ENCODE measurements at regions not wholly inside any gene's neighbourhood (a gene's known extent, or its start where the extent isn't known, plus 50 kb on each side); places are given as distances from the start of the nearest gene placed in this dataset.

- DNase-seq (ENCODE audit: insufficient read length): no peak
- no peak for TF ChIP-seq TAF1 (IDR thresholded peaks at IDR 0.05; ENCODE audit: borderline replicate concordance, low read depth, low read length)
- TF ChIP-seq POLR2AphosphoS5 (IDR thresholded peaks at IDR 0.05; ENCODE audit: low read depth, low read length): no peak
- no peak for TF ChIP-seq POLR2A (IDR thresholded peaks at IDR 0.05; ENCODE audit: low read depth, low read length)
- FAIRE-seq: no peak
Observed at GRCh38 chr5:113866763-113867162, 353.3 kb downstream of the YTHDC2 start.

GRCh38 chr5:113869611-113870010, 356.1 kb downstream of the YTHDC2 start:
- no peak for FAIRE-seq
- DNase-seq (ENCODE audit: insufficient read length): no peak
- TF ChIP-seq POLR2AphosphoS5 (IDR thresholded peaks at IDR 0.05; ENCODE audit: low read depth, low read length) (no peak), TAF1 (IDR thresholded peaks at IDR 0.05; ENCODE audit: borderline replicate concordance, low read depth, low read length) (no peak), POLR2A (IDR thresholded peaks at IDR 0.05; ENCODE audit: low read depth, low read length) (no peak)

GRCh38 chr5:113871972-113872371, 358.5 kb downstream of the YTHDC2 start:
- no peak for FAIRE-seq
- TF ChIP-seq TAF1 (IDR thresholded peaks at IDR 0.05; ENCODE audit: borderline replicate concordance, low read depth, low read length) (no peak), POLR2A (IDR thresholded peaks at IDR 0.05; ENCODE audit: low read depth, low read length) (no peak), POLR2AphosphoS5 (IDR thresholded peaks at IDR 0.05; ENCODE audit: low read depth, low read length) (no peak)
- DNase-seq (ENCODE audit: insufficient read length): no peak

GRCh38 chr5:113875096-113875495, 361.6 kb downstream of the YTHDC2 start:
- DNase-seq (ENCODE audit: insufficient read length): no peak
- no peak for TF ChIP-seq POLR2A (IDR thresholded peaks at IDR 0.05; ENCODE audit: low read depth, low read length)
- no peak for TF ChIP-seq POLR2AphosphoS5 (IDR thresholded peaks at IDR 0.05; ENCODE audit: low read depth, low read length)
- TF ChIP-seq TAF1 (IDR thresholded peaks at IDR 0.05; ENCODE audit: borderline replicate concordance, low read depth, low read length): no peak
- no peak for FAIRE-seq

- no peak for TF ChIP-seq TAF1 (IDR thresholded peaks at IDR 0.05; ENCODE audit: borderline replicate concordance, low read depth, low read length)
- no peak for TF ChIP-seq POLR2AphosphoS5 (IDR thresholded peaks at IDR 0.05; ENCODE audit: low read depth, low read length)
- no peak for TF ChIP-seq POLR2A (IDR thresholded peaks at IDR 0.05; ENCODE audit: low read depth, low read length)
- DNase-seq (ENCODE audit: insufficient read length) (no peak), FAIRE-seq (no peak)
Observed at GRCh38 chr5:113891491-113891890, 378.0 kb downstream of the YTHDC2 start.

GRCh38 chr5:113896789-113897188, 383.3 kb downstream of the YTHDC2 start:
- no peak for FAIRE-seq
- no peak for DNase-seq (ENCODE audit: insufficient read length)
- TF ChIP-seq TAF1 (IDR thresholded peaks at IDR 0.05; ENCODE audit: borderline replicate concordance, low read depth, low read length) (no peak), POLR2AphosphoS5 (IDR thresholded peaks at IDR 0.05; ENCODE audit: low read depth, low read length) (no peak), POLR2A (IDR thresholded peaks at IDR 0.05; ENCODE audit: low read depth, low read length) (no peak)

GRCh38 chr5:113897748-113898147, 384.3 kb downstream of the YTHDC2 start:
- FAIRE-seq (no peak), DNase-seq (ENCODE audit: insufficient read length) (no peak)
- TF ChIP-seq POLR2AphosphoS5 (IDR thresholded peaks at IDR 0.05; ENCODE audit: low read depth, low read length): no peak

- DNase-seq (ENCODE audit: insufficient read length): no peak
- FAIRE-seq: no peak
- TF ChIP-seq TAF1 (IDR thresholded peaks at IDR 0.05; ENCODE audit: borderline replicate concordance, low read depth, low read length) (no peak), POLR2A (IDR thresholded peaks at IDR 0.05; ENCODE audit: low read depth, low read length) (no peak), POLR2AphosphoS5 (IDR thresholded peaks at IDR 0.05; ENCODE audit: low read depth, low read length) (no peak)
Observed at GRCh38 chr5:113900141-113900540, 386.6 kb downstream of the YTHDC2 start.

- DNase-seq (ENCODE audit: insufficient read length) (no peak), FAIRE-seq (no peak)
Observed at GRCh38 chr5:113900816-113901215, 387.3 kb downstream of the YTHDC2 start.

GRCh38 chr5:113901718-113902117, 388.2 kb downstream of the YTHDC2 start:
- DNase-seq (ENCODE audit: insufficient read length) (no peak), FAIRE-seq (no peak)
- TF ChIP-seq POLR2AphosphoS5 (IDR thresholded peaks at IDR 0.05; ENCODE audit: low read depth, low read length) (no peak), POLR2A (IDR thresholded peaks at IDR 0.05; ENCODE audit: low read depth, low read length) (no peak), TAF1 (IDR thresholded peaks at IDR 0.05; ENCODE audit: borderline replicate concordance, low read depth, low read length) (no peak)

More at GRCh38 chr5:113900816-113901215, 387.3 kb downstream of the YTHDC2 start:
- TF ChIP-seq POLR2AphosphoS5 (IDR thresholded peaks at IDR 0.05; ENCODE audit: low read depth, low read length) (no peak), POLR2A (IDR thresholded peaks at IDR 0.05; ENCODE audit: low read depth, low read length) (no peak), TAF1 (IDR thresholded peaks at IDR 0.05; ENCODE audit: borderline replicate concordance, low read depth, low read length) (no peak)

GRCh38 chr5:113902917-113903660, 389.6 kb downstream of the YTHDC2 start:
- no peak for DNase-seq (ENCODE audit: insufficient read length)
- no peak for TF ChIP-seq POLR2A (IDR thresholded peaks at IDR 0.05; ENCODE audit: low read depth, low read length)
- TF ChIP-seq POLR2AphosphoS5 (IDR thresholded peaks at IDR 0.05; ENCODE audit: low read depth, low read length): no peak
- no peak for TF ChIP-seq TAF1 (IDR thresholded peaks at IDR 0.05; ENCODE audit: borderline replicate concordance, low read depth, low read length)
- no peak for FAIRE-seq

- DNase-seq (ENCODE audit: insufficient read length): no peak
- FAIRE-seq: no peak
- no peak for TF ChIP-seq POLR2A (IDR thresholded peaks at IDR 0.05; ENCODE audit: low read depth, low read length)
Observed at GRCh38 chr5:113909782-113910181, 396.3 kb downstream of the YTHDC2 start.

Data from GM12892 (cell line).